Skeletal muscle tissue (tissue), 1 donor: ENCODE measurements at regions not wholly inside any gene's neighbourhood (a gene's known extent, or its start where the extent isn't known, plus 50 kb on each side); places are given as distances from the start of the nearest gene placed in this dataset. TPM values are rescaled to one million over a fixed set of nuclear protein-coding genes. Genes with fewer than 3 reads are reported as not detected.

ENCODE experiments used
- small RNA-seq: library from RNA; depleted of rRNA; stranded (forward); fragments of <200 nt; gene quantifications from one replicate; pipeline ENCODE3, GENCODE V24; 2014

Small RNA genes in the stretch of these regions (small RNA-seq; reads per million reads assigned to genes)
- gene RNU6-657P: not detected
